GM18870 (cell line): ENCODE measurements at regions not wholly inside any gene's neighbourhood (a gene's known extent, or its start where the extent isn't known, plus 50 kb on each side); places are given as distances from the start of the nearest gene placed in this dataset.

ENCODE experiments used
- ATAC-seq: cut with Tn5 transposase; IDR thresholded peaks from one replicate; pipeline ENCODE4 v1.9.1; 2021; ENCODE audit warnings: moderate library complexity; ENCODE audit not compliant: unreplicated experiment

DNA sequence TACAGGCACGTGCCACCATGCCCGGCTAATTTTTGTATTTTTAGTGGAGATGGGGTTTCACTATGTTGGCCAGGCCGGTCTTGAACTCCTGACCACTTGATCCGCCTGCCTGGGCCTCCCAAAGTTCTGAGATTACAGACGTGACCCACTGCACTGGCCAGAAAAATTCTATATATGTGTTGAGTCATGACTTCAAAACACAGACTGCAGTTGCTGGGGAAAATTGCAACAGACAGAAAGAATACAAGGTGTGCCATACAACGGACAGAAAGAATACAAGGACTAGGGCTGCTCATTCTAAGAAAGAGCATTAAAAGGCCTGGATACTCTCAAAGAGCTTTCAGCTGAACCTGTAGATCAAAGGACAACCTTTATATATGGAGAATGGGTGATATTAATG, 109.6 kb upstream of the ACSL4 start:
- no peak for ATAC-seq

DNA sequence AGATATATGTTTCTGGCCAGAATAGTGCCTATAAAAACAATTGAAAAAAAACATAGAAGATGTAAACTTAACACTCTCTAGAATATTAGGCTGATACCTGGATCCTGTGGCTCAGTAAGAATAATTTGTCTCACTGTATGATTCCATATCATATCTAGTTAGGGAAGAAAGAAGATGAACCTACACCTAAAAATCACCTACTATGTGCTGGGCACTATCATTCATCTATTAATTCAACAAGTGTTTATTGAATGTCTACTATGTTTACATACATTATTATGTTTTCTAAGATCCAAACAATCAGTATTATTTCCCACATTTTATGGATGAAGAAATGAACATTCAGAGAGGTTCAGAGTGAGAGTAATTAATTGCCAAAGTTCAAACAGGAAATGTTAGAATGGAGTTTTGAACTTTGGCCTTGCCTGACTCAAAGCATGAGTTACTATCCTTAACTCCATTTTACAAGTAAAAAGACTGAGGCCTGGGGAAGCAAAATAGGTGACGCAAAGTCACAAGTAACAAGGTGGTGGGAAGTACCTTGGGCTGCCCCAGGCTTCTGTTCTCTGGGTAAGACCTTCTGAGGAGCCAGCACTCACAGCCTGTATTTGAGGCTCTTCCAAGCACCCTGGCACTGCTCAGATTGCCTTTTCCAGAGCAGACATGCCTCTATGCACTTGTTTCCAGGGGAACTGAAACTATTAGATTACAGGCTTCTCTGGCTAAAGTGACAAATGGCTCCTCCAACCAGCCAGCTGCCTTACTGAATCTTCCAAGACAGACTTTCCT, 111.1 kb upstream of the ACSL4 start:
- no peak for ATAC-seq

DNA sequence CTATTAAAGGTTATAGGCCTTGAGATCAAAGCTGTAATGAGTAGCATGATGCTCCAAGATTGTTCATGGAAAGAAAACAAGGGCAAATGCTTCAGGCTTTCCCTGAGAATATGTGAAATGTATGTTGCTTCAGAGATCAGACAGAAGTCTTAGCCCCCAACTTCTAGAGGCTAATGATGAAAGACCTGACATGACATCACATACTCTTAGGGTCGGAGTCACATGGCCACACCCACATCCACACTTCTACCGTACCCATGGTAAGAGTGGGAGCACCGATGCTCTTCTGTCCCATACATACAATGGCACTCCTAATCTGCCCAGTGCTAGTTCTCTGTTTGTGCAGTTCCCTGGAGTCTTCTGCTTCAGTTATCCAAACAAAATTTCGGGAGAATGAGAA, 111.9 kb upstream of the ACSL4 start:
- no peak for ATAC-seq

DNA sequence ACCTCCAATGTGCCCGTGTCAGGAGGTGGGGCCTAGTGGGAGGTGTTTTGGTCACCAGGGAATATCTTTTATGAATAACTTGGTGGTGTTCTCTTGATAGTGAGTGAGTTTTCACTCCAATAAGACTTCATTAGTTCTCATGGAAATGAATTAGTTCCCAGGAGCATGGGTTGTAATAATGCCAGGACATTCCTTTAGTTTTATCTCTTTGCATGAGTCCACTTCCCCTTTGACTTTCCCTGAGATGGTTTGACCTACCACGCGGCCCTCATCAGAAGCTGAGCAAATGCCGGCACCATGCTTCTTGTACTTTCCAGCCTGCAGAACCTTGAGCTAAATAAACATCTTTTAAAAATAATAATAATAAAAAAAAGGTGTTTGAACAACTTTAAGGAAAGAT, 112.9 kb upstream of the ACSL4 start:
- ATAC-seq: no peak

DNA sequence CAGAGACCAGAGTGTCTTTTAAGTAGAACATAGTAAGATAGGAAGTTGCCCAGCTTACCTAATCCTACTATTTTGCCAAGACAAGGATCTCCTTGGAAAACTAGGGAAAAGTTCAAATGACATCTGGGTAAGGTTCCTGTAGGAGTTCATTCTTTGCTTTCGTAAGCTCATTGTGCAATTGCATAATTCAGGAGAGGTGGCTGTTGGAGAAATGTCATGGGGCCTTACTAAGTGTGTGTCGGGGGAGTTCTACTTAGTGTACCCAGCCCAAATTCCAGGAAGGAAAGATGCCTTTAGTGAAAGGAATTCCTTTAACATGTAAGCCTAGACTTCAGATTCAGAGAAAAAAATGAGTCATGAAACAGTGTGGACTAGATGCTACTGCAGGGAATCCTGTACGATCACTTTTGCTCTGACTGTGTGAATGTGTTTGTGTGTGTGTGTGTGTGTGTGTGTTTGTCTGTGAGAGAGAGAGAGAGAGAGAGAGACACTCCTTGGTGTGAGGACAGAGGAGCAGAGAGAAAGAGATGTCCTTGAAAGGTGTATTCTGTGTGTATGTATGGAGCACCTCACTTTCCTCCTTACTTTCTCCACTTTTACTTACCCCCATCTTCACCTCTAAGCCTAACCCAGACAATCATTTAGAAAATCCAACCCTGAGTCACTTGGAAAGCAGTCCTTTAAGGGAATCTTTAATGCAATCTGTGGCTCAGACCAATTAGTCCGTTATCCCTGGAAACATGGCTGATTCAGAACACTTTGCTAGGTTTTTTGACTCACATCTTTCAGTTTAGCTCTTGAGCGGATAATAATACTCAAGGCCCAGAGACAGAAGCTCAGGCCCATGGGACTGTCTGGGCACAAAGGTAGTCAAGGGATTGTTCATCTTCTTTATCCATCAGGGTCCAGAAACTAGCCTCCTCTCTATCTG, 114.5 kb upstream of the ACSL4 start:
- no peak for ATAC-seq

DNA sequence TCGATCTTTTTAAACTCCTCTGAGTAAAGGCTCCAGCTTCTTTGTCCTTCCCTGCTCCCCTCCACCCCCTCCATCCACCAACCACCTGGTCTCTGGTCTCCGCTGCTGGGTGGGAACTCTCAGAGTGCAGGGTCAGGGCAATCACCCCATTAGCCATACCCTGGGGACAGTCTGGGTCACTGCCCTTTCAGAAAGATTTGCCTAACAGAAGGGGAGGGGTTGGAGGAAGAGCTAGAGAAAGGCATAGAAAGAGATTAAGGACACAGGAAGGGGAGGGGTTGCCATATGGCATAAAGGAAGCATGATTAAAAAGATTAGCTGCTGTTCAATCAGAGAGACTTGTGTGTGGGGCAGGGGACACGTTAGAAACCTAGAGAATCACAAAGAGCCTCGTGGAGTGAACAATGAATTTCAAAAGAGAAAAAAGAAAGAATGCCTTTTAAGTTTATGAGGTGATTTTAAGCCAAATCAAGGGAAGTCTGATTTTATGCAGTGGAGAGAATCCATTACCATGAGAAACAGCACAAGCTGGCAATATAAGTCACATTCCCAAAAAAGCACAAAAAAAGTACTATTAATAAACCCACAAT, 115.5 kb upstream of the ACSL4 start:
- ATAC-seq: peak; percentile 72

DNA sequence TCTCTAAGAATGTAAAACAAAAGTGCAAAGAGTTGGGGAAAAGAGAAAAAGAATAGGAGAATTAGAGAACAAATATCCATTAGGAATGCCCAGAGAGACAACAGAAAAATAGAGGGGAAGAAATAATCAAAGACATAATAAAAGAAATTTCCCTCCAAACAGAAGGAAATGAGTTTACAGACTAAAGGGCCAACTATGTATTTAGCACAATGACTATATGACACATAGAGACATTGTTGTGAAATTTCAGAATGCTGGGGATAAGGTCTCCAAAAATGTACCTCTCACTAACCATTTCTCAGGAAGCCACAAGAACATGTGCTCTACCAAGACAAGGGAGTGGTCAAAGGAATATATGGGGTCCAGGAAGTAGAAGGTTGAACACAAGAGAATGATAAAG, 121.0 kb upstream of the ACSL4 start:
- ATAC-seq: no peak

DNA sequence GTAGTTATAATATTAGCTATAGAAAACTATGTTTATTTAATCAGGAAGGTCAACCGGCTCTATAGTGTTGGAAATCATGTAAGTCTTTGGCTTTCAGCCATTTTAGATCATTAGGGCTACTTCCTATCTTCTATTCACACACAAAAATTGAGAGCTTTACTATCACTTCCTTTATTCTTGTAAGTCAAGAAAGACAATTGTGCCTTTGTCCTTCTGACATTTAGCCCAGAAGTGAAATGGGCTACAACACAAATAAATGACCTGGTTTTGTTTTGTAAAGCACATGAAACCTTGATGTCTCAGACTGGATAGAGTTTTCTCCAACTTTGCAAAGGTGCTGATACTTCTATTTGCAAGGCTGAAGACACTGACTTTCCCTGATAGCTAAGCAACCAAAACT, 122.4 kb upstream of the ACSL4 start:
- no peak for ATAC-seq

DNA sequence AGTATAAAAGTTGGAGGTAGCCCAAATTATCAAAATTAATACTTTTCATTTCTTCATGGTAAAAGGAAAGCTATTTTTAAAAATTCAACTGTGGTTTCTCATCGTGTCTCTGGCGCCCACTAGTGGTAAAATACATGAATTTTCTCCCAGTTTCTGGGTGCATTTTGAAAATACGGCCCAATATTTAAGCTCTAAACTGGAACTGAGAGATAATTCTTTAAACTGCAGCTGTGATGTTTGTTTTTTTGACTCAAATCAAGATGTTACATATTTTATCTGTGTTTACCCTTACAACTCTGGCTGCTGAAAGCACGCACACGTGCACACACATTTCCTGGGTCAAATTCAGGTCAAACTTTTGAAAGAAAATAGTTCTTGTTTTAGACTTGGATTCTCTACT, 123.9 kb upstream of the ACSL4 start:
- ATAC-seq: no peak

DNA sequence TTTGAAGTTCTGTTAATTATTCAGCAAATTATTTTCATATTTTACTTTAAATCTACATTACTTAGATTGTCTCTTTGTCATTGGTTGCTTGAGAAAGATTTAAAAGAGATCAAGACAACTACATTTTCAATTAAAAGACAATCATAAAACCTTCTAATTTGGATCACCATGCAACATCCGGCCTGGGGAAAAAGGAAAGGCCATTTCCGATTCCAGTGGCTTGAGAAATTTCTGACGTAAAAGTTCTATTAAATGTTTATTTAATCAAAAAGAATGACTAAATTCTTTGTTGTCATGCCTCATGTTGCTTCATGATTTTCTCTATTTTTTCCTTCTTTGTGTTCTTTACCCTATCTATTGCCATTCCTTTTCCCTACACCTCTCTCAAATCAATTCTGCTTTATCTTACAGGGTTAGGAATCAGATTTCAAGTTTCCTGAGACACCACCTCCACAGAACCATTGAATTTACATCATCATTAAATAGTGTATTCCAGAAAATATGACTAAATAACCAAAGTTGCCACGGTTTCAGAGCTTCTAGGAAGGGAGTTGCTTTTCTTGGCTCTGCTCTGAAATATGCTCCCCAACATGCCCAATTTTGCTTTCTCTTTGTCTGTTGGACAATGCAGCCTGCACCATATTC, 124.6 kb upstream of the ACSL4 start:
- no peak for ATAC-seq

DNA sequence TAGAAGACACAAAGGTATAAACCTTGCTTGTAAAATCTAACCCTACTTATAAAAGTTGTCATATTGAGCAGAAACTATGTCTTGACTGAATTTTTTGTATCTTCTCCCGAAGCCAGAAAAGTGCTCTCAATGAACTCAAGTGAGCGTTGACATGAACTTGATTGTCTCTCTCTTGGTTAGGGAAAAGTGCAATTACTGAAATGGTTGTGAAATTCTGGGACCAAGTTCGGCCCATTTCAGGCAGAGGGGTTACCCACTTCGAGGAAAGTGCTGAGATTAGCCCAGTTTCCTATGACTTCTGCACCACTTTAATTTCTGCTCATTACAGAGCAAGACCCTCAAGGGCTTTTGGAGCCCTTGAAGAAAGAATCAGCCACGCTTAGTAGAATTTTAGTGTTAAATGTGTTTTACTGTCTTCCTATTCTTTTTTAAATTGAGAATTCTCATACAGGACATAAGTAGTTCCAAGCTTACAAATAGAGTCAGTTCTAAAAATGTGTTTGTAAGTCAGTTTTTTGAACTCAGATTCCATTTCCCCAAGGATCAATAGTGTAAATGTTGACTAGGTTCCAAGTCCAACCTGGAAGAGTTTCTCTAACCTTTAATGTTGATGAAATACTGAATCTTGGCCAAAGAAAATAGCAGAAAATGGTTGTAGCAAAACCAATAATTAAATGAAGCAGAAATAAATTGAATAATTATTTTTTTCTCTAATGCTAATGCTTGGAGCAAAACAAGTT, 125.7 kb upstream of the ACSL4 start:
- no peak for ATAC-seq

DNA sequence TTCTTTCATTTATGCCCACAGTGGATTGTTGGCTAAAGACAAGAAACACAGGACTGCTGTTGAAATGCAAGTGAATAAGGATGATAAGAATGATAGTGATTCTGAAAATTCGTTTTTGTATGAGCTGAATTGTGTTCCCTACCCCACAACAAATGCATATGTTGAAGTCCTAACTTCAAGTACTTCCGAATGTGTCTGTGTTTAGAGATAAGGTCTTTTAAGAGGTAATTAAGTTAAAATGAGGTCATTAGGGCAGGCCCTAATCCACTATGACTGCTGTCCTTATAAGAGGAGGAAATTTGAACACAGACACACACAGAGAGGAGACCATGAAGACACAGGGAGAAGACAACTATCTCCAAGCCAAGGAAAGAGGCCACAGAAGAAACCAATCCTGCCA, 126.6 kb upstream of the ACSL4 start:
- ATAC-seq: no peak

DNA sequence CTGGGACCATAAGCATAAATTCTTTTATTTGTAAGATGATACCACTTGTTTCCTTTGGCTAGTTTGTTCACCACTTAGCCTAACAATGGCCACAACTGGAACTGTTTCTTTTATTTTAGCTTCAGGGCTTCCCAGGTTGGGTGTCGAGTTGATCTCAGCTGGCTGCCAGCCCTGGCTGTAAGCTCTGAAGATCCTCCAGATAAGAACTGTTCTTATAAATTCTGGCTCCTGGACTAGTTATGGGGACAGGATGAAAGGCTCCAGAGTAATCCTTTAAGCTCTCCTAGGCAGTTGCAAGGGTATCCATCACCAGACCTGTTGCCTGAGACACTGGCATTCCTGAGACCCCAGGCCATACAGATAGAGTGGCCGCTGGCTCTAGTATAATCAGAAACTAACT, 129.4 kb upstream of the ACSL4 start:
- ATAC-seq: no peak

DNA sequence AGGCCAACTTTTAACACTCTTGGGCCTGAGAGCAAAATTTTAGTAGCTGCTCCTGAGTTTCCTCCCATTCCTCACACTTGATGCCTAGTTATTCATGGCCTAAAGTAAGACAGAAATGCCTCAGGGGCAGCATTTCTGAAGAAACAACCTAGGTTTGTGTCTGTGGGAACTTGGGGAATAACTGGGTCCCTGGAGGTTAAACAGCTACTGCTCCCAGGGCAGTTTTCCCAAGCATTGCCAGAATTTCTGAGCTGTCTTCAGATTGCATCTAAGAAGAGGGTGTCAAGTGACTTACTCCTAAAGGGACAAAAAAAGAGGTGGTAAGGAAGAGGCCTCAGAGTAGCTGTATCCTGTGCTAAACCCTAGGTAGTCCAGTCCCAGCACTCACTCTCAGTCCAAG, 130.8 kb upstream of the ACSL4 start:
- ATAC-seq: no peak

DNA sequence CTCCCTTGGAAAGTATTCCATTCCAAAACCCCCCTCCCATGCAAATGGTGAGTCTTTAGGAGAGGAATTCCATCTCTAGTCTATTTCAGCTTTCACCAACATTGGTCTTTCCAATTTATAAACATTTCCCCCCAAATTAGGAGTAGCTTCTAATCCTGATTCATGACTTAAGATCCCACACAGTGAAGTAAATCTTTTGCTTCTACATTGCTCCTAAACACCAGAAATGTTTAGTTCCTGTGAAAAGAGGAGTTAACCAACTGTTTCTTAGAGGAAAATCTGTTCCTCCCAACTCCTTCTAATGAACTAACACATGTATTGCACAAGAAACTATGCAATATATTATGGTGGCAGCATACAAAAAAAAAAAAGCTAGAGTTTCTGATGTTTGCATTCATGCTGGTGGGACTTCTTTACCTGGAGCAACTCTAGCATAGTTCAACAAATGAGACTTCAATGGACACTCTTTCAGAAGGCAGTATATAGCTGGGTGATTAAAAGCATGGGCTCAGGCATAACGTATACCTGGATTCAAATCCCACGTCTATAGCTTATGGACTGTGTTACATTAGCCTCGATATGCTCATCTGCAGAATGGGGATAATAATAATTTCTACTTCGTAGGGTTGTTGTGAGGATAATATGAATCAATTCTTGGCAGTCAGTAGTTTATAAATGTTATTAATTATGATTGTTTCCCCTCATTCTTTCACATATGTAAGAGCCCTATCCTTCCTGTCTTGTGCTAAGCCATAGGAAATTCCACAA, 131.6 kb upstream of the TMEM164 start:
- no peak for ATAC-seq

DNA sequence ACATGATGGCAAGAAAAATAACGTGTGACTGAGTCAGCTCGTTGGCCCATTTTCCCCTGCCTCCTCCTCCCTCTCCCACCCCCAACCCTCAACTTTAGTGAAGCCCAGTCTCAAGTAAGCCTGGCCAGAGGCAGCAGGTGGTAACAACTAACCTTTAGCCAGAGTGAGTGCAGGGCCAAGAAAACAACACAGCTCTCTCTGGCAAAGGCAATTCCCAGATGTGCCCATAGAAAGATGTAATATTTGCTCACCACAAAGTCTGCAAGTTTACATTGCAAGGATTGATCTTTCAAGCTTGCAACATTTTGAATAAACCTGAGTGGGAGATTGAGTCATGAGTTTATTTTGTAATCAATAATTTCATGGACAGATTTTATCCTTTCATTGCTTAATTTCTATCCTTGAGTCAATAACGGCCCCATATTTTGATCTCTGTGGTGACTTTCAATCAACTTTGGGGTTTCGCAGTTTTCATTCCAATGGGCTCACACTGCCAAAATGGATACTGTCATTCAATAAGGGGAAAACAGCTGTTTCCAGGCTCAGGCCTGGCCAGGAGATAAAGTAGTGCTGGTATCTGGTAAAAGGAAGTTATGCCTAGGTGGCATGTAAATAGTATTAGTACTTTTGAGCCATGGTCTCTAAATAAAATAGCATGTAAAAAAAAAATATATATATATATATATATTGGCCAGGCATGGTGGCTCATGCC, 130.7 kb upstream of the TMEM164 start:
- no peak for ATAC-seq

DNA sequence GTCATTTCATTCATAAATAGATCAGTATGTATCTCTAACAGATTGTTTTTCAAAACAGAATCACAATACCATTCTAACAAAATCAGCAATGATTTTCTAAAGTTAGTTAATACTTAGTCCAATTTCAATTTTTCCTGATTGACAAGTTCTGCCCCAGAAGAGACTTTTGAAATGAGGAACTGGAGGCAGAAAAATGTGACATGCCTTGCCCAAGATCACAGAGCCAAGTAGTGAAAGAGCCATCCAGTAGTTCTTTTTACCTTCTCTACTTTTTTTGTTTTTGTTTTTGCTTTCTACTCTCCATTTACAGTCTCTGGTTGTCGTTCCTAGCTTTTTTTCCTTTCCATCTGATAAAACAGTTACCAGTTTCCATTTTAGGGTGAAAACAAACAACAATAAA, 129.3 kb upstream of the TMEM164 start:
- no peak for ATAC-seq

DNA sequence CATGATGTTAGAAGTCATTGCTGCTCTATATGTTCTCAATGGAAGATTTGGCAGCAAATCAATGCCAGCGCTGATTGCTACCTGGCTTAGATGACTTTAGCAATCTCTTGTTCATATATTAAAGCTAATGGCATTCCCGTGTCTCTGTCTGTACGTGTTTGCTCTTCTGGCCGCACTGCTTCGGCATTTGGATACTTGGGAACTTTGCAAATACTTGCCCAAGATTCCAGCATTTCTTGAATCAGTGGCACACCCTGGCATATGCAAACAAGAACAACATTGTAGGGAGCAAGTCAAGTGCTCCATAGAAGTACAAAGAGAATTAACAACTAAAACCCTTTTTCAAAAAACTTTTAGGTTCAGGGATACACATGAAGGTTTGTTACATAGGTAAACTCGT, 128.9 kb upstream of the TMEM164 start:
- no peak for ATAC-seq

DNA sequence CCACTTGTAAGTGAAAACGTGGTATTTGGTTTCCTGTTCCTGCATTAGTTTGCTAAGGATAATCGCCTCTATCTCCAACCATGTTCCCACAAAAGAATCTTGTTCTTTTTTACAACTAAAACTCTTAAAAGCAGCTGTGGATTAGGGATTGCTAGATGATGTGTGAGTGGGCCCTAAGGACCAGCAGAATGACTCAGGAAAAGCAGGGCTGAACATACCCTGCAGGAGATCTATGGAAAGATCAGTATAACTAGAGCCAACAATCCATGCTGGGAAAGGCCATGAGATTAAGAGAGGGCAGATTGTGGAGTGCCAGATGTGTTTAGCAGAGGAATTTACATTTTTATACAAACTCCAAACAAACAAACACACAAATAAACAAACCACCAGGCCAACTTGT, 128.4 kb upstream of the TMEM164 start:
- no peak for ATAC-seq
